NB4 (cell line): ENCODE measurements at regions not wholly inside any gene's neighbourhood (a gene's known extent, or its start where the extent isn't known, plus 50 kb on each side); places are given as distances from the start of the nearest gene placed in this dataset.

ENCODE experiments used
- DNase-seq: peaks from one replicate; pipeline ENCODE4 v3.0.0; 2010; ENCODE audit warnings: low read depth
- H3K4me3 ChIP-seq: one replicate; pipeline ENCODE4 v1.5.1; 2011; ENCODE audit warnings: mild to moderate bottlenecking, low read depth, low read length, moderate library complexity
- CTCF ChIP-seq: IDR thresholded peaks from one replicate; pipeline ENCODE4 v1.5.1; 2012; ENCODE audit warnings: low read depth, low read length
- MAX ChIP-seq: IDR thresholded peaks from 2 replicates; pipeline ENCODE4 v1.6.1; 2011; ENCODE audit warnings: low read depth, low read length
- MYC ChIP-seq: IDR thresholded peaks from 2 replicates; pipeline ENCODE4 v1.6.1; 2011; ENCODE audit warnings: low read depth, low read length
- POLR2A ChIP-seq: IDR thresholded peaks from 2 replicates; pipeline ENCODE4 v1.6.1; 2011; ENCODE audit warnings: mild to moderate bottlenecking; ENCODE audit not compliant: insufficient read length; ENCODE audit errors: extremely low read depth

- no peak overlapping the region for H3K4me3 ChIP-seq
- no peak for DNase-seq
- no peak for TF ChIP-seq MAX
- TF ChIP-seq MYC: no peak
- no peak for TF ChIP-seq CTCF
- no peak for TF ChIP-seq POLR2A
Observed at GRCh38 chr2:5176764-5177163, 515.4 kb upstream of the SOX11 start.

GRCh38 chr2:5183031-5183430, 509.2 kb upstream of the SOX11 start:
- TF ChIP-seq CTCF: no peak
- no peak for TF ChIP-seq POLR2A
- TF ChIP-seq MAX: no peak
- TF ChIP-seq MYC: no peak
- DNase-seq: no peak
- H3K4me3 ChIP-seq: no peak overlapping the region

GRCh38 chr2:5187283-5187682, 504.9 kb upstream of the SOX11 start:
- DNase-seq: no peak
- TF ChIP-seq CTCF (no peak), MYC (no peak), MAX (no peak), POLR2A (no peak)
- H3K4me3 ChIP-seq: no peak overlapping the region

GRCh38 chr2:5188636-5189035, 503.5 kb upstream of the SOX11 start:
- DNase-seq: no peak
- TF ChIP-seq POLR2A (no peak), CTCF (no peak), MYC (no peak), MAX (no peak)
- no peak overlapping the region for H3K4me3 ChIP-seq

- H3K4me3 ChIP-seq: no peak overlapping the region
- TF ChIP-seq MYC (no peak), POLR2A (no peak), CTCF (no peak), MAX (no peak)
- DNase-seq: no peak
Observed at GRCh38 chr2:5190023-5190422, 502.2 kb upstream of the SOX11 start.

GRCh38 chr2:5195636-5196035, 496.5 kb upstream of the SOX11 start:
- DNase-seq: no peak
- no peak for TF ChIP-seq MAX
- no peak for TF ChIP-seq CTCF
- no peak for TF ChIP-seq MYC
- TF ChIP-seq POLR2A: no peak
- no peak overlapping the region for H3K4me3 ChIP-seq
